GM12874 (cell line): ENCODE measurements at regions not wholly inside any gene's neighbourhood (a gene's known extent, or its start where the extent isn't known, plus 50 kb on each side); places are given as distances from the start of the nearest gene placed in this dataset.

ENCODE experiments used
- TF ChIP-seq, protein P1 (sequence below): IDR thresholded peaks from 2 replicates; pipeline ENCODE4 v1.5.1; 2011; ENCODE audit warnings: low read depth, mild to moderate bottlenecking, control low read depth, low read length, moderate library complexity; ENCODE audit not compliant: insufficient read depth

DNA sequence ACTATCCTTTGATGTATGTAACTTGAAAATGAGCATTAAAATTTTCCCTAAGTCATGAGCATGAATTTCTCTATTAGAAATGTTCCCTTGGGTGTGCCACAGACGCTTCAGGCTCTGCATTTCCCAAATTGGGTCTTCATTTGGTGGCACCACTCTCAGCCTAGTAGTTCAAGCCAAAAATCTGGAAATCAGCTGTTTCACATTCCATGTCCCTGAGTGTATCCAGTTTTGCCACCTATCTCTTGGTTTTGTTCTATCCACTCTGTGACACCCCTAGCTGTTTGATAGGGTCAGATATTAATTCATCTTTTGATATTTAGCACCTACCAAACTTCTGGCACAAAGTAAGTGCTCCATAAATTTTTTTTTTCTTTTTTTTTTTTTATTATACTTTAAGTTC, 89.5 kb upstream of the DPH5 start:
- TF ChIP-seq, protein P1, sequence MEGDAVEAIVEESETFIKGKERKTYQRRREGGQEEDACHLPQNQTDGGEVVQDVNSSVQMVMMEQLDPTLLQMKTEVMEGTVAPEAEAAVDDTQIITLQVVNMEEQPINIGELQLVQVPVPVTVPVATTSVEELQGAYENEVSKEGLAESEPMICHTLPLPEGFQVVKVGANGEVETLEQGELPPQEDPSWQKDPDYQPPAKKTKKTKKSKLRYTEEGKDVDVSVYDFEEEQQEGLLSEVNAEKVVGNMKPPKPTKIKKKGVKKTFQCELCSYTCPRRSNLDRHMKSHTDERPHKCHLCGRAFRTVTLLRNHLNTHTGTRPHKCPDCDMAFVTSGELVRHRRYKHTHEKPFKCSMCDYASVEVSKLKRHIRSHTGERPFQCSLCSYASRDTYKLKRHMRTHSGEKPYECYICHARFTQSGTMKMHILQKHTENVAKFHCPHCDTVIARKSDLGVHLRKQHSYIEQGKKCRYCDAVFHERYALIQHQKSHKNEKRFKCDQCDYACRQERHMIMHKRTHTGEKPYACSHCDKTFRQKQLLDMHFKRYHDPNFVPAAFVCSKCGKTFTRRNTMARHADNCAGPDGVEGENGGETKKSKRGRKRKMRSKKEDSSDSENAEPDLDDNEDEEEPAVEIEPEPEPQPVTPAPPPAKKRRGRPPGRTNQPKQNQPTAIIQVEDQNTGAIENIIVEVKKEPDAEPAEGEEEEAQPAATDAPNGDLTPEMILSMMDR, result no peak

DNA sequence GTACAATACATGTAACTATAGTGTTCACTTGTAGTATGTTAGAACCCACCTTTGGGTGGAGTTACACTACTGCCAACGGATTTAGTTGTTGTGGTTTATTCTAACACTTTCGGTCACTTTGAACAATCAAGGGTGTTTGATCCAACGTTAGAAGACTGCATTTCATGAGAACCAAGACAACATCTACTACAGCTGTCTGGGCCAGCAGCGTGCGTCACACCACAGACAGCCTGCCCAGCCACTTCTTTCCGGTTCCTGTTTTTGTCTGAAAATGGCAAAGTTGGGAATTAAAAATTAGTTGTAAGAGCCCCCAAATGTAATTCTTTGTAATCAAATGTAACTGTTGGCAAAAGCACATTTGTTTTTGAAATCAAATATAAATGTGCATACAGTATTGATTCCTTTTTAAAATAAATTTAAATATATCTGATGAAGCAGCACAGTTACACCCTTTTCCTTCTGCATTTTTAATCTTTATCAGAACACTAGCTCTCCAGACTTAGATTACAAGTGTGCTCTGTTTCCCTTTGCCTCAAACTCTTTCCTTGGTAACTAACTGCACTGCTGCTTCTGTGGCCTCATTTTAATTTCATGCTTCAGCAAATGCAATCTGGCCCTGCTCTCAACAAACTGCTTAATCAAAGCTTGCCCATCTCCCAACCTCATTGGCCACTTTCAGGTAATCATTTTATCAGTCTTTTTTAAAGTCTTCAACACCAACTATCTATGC, 86.6 kb upstream of the DPH5 start:
- TF ChIP-seq, protein P1, result no peak

DNA sequence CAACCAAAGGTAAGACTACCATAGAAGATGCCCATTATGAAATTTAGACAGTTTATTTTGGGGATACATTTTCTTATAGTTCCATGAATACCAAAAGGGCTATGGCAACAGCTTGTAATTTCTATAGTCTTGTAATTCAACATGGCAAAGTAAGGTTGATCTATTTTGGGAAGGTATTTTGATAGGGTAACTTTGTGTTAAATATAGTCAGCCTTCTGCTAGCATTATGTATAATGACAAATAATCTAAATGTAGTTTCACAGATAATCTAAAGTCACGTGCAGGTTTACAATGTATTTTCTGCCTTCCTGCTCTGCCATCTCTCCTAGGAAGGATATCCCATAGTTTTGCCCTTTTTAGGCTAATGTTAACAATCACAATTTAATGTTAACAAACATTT, 85.9 kb upstream of the DPH5 start:
- TF ChIP-seq, protein P1, result no peak

DNA sequence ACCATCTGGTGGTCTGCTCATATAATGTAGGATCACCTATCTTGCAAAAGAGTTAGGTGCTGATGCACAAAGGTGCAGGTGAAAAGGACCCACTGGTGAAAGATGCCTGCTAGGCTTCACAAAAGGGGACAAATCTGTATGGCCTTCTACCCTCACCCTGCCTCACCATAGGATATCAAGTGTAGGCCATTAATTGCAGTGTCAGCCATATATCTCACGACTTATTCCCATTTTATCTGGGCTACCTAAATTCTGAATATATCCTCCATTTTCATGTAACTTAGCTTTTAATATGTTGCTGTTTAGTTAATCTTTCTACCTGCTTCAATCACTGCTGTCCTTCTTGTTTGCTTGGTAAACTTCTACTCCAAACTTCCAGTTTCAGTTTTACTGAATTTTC, 84.2 kb upstream of the DPH5 start:
- TF ChIP-seq, protein P1, result no peak

DNA sequence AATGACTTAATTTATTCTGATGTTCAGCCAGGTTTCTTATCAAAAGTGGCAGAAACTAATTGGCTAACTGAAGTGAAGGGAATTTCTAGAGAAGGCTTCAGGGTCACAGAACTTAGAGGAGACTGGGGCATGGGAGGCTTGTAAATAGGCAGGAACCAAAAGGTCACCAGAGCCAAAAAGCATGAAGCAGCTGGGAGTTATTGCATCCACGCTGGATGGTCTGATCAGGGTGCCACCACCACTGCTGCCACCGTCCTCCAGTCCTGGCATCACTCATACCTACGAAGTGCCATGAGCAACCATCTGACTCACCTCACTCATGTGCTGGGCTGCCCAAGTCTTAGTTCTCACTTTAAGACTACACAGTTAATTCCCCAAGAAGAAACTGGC, 82.5 kb upstream of the DPH5 start:
- TF ChIP-seq, protein P1, result no peak

DNA sequence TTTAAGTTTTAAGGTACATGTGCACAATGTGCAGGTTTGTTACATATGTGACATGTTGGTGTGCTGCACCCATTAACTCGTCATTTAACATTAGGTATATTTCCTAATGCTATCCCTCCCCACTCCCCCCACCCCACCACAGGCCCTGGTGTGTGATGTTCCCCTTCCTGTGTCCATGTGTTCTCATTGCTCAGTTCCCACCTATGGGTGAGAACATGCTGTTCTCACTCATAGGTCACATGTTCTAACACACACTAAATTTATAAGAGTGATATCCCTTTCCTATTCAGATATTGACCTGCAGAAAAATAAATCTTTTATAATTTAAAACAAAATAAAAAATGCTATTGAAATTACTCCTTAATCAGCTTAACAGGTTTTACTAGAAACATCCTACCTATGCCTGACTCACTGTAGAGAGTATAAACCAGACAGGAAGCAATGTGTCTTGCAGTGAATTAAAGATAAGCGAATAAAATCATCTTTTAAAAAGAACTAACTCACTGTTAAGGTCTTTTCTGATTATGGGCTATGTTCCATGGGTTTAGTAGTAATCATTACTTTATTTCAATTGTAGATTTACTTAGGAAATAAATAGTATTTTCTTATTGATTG, 82.0 kb upstream of the DPH5 start:
- TF ChIP-seq, protein P1, result no peak

DNA sequence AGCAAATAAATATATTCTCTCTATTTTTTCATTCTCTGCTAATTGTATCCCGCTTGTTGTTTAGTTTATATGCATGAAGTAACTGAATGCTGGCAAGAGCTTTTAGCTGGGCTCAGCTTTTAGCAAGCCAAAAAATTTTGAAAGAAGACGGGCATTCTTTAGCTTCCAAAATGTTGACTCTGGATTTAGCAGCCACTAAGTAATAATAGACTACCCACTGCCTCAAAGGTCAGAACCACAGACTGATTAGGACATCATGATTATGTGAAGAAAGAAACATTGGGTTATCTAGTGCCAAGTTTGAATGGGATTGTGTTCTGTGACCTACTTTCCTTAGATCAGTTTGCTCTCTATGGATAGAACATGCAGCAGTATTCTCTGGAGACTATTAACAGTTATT, 80.3 kb upstream of the DPH5 start:
- TF ChIP-seq, protein P1, result no peak
